DMS114 treated with DMSO at 0.1 percent for 48 hours (cell line): ENCODE measurements at regions not wholly inside any gene's neighbourhood (a gene's known extent, or its start where the extent isn't known, plus 50 kb on each side); places are given as distances from the start of the nearest gene placed in this dataset.
"Not testable (repeated sequence)": the region's sequence is repeated elsewhere in the genome, so short reads cannot be mapped to it uniquely, and the experiment has no call there.

ENCODE experiments used
- DNase-seq: peaks from one replicate; lab custom pipeline; 2025; ENCODE audit not compliant: unreplicated experiment; lab: John Stamatoyannopoulos, UW

DNA sequence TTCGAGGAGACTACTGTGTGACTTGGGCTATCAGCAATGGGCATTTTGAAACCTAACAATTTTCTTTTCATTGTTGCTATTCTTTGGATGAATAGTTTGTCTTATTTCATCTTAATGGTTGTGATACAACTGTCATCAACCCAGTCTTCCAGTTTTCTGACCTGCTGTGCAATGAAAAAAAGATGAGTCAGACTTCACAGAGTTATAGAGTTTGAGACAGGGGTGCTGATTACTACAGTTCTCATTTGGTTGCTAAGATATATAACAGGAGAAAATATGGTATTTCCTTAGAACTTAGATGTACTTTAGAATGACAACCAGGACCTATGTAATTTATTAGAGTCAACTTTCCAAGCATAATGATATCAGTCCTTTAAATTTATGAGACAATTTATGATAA lies 564.4 kb upstream of the NUDT12 start:
- no peak for DNase-seq

GRCh38 chr5:104119529-104119928 lies 556.9 kb upstream of the NUDT12 start:
- no peak for DNase-seq

- DNase-seq: no peak
Measured at GRCh38 chr5:104111632-104112031, 549.0 kb upstream of the NUDT12 start.

GRCh38 chr5:104096451-104096850 lies 533.9 kb upstream of the NUDT12 start:
- DNase-seq: no peak

GRCh38 chr5:104095527-104095926 lies 532.9 kb upstream of the NUDT12 start:
- DNase-seq: no peak

DNA sequence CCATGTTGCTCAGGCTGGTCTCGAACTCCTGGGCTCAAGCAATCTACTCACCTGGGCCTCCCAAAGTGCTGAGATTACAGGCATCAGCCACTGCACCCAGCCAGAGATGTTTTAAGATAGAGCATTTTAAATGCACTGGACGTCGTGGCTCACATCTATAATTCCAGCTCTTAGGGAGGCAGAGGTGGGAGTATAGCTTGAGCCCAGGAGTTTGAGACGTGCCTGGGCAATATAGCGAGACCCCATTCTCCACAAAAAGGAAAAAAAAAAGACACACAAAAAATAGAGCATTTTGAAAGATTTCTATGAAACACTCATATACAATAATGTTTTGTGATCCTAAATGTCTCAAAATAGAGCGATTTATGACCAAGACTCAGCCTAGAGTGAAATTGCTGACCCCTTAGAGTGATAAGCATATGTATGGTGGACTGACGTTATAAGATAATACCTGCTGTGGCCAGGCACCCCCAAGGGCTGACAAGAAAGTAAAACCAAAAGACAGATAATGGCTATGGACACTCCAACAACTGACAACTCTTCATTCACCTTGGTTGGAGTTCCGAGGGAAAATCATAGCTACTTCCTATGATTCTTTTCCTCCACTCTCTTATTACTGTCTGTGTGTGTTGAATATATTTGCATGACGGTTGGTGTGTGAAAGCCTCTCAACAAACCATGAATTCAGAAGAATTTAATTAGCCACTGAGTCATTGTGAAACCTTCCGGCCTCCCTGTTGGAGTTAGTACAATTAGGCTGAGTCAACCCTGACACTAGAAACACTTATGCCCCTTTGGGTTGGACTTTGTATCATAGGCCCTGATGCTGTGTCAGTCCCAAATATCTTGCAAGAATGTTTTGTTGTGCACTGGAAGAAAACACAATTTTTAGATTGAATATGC lies 526.5 kb upstream of the NUDT12 start:
- DNase-seq: no peak

GRCh38 chr5:104084896-104085295 lies 522.3 kb upstream of the NUDT12 start:
- DNase-seq: no peak

GRCh38 chr5:104082754-104083153 lies 520.2 kb upstream of the NUDT12 start:
- no peak for DNase-seq

- DNase-seq: no peak
Measured at GRCh38 chr5:104081232-104081631, 518.6 kb upstream of the NUDT12 start.

DNA sequence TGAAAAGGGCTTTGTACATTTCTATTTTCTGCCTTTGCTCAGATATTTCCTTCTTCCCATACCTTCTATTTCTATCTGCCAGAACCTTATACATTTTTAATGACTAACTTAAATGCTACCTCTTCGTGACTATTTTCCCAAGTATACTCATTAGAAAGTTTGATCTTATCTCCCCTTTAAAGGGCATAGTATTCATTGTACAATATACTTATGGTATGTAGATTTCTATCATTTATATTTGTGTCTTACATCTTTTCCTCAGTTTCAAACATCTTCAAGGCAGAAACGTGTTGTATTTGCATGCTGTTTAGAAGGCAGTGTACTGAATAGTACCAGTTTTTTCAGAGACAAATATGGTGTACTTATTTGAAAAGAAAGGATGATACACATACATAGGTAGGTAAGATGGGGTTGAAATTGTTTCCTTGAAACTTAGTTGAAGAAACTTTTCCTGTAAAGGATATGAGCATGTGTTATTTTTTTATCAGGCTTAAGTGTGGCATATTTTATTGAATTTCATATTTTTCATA lies 518.1 kb upstream of the NUDT12 start:
- DNase-seq: no peak

- DNase-seq: not testable (repeated sequence)
Measured at GRCh38 chr5:104079861-104080645, 517.5 kb upstream of the NUDT12 start.

DNA sequence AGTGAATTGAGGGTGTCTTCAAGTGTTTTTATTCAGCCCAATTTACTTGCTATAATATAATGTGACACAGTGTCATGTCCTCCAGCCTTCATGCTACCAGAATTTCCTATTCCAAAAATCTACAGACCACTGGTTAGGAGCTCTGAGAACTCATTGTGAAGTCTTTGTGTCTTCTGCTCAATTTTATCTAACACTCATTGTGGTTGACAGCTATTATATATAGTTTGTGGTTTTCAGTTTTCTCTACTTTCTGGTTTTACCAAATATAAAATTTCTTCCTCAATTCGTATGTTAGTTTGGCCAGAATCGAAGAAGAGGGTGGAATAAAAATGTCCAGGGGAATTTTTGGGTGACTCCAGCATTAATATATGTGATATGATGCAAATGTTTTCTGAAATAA lies 509.3 kb upstream of the NUDT12 start:
- DNase-seq: no peak

DNA sequence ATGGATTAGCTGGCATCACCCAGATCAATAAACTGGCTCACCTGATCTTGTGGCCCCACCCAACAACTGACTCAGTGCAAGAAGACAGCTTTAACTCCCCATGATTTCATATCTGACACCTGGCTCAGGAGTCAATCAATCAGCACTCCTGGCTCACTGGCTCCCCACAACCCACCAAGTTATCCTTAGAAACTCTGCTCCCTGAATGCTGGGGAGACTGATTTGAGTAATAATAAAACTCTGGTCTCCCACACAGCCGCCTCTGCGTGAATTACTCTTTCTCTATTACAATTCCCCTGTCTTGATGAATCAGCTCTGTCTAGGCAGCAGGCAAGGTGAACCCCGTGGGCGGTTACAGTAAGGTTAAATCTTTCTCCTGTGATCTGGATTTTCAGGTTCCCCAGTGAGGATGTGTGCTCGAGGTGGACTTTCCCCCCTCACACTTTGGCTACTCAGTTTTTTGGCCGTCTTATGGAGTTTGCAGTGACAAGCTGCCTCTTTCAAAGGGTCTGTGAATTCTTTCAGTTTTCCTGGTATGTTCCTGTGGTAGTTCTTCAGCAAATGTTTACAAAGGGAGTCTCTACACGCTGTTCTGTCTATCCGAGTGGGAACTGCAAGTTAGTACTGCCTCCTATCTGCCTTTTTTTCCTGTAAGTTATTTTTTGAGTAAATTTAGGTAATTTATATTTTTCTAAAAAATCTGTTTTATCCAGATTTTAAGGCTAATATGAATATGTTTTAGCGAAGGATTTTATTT lies 500.2 kb upstream of the NUDT12 start:
- no peak for DNase-seq

GRCh38 chr5:104061707-104062106 lies 499.1 kb upstream of the NUDT12 start:
- DNase-seq: no peak

DNA sequence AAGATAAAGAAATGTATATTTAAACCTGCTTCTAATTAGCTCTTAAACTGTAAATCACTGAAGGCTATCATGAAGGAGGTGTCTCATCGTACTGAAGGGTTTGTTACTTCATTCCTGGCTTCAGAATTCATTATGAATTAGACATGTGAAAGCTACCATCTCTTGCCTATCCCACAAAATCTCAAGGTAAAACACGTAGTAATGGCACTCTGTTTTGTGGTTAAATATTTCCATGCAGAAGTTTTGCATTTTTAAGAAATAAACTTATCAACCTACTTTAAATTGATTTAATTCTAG lies 490.7 kb upstream of the NUDT12 start:
- no peak for DNase-seq

DNA sequence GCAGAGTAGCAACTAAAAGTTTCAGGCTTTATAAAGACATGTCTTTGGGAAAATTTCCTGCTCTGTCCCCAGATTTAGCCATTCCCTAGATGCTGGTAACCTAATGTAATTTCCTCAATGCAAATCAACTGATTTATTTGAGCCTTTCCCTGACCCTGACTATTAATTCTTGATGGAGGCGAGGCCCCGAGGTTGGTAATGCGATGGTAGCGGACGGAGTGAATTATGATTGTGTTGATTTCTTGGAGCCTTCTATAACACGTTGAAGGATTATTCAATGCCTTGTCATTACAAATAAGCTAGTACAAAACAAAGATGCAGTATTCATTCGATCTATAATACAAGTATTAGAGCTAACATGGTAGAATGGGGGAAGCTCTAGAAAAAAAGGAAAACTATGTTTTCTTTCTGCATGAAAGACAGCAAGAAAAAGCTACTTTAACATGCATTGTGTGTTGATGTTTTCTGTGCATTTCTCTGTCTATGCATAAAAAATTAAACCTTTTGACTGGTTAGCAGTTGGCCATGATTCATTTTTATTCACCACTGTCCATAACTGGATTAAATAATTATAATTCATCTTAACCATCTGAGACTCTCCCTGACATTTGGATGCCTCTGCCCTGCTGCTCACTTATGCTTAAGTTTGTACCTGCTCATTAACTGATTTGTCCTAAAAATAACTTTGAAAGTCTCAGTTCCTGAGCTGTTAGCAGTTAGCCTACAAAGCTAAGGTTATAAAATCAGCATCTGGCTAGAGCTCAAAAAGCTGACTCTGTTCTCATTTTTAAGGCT lies 490.2 kb upstream of the NUDT12 start:
- DNase-seq: no peak

- no peak for DNase-seq
Measured at GRCh38 chr5:104050436-104050835, 487.8 kb upstream of the NUDT12 start.

DNA sequence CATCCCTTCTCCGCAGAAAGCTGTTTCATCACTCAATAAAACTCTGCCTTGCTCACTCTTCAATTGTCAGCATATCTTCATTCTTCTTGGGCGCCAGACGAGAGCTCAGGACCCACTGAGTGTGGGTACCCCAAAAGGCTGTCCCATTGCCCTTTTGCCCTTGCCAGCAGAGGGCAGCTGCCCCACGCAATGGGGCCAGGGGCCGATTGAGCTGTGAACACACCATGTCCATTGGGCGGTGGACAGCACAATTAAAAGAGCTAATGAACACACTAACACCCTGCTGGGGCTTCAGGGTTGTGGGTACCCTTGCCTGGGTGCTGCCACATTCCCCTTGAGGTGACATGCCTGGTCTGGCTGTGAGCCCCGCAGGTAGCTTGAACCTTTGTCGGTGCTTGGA lies 487.2 kb upstream of the NUDT12 start:
- DNase-seq: no peak

GRCh38 chr5:104048231-104048630 lies 485.6 kb upstream of the NUDT12 start:
- DNase-seq: no peak

DNA sequence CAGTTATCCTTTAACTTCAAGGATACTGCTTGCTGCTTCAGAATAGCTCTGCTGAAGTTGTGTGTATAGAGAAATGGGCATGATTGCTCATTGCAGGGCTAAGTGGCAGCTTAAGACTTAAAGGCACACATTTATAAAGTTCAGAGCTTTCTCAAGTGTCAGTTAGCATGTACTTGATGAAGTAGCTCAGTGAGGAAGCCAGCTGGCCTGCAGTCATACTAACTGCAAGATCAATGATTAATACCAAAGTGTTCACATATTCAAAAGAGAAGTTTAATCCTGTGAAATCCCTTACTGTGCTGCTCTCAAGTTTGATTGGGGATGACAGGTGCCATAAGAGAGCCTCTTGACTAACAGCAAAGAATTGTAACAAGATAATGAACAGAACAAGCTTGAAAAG lies 483.4 kb upstream of the NUDT12 start:
- DNase-seq: no peak

GRCh38 chr5:104039871-104040270 lies 477.3 kb upstream of the NUDT12 start:
- DNase-seq: not testable (repeated sequence)
